Parathyroid adenoma (tissue), 2 donors: ENCODE measurements at regions not wholly inside any gene's neighbourhood (a gene's known extent, or its start where the extent isn't known, plus 50 kb on each side); places are given as distances from the start of the nearest gene placed in this dataset.

Source experiments
- H2AFZ ChIP-seq: fragments of 300-600 bp; sonication (generic); one replicate; pipeline ENCODE4 v1.7.0; 2017; ENCODE audit warnings: antibody characterized with exemption, mild to moderate bottlenecking
- H3K27ac ChIP-seq: fragments of 300-600 bp; sonication (generic); one replicate; pipeline ENCODE4 v1.7.0; 2017
- H3K27me3 ChIP-seq: fragments of 300-600 bp; sonication (generic); one replicate; pipeline ENCODE4 v1.7.0; 2017; ENCODE audit warnings: low read length; ENCODE audit not compliant: control insufficient read depth, insufficient read depth
- H3K36me3 ChIP-seq: fragments of 300-600 bp; sonication (generic); one replicate; pipeline ENCODE4 v1.7.0; 2017; ENCODE audit warnings: low read length; ENCODE audit not compliant: control insufficient read depth, insufficient read depth
- H3K4me1 ChIP-seq: fragments of 300-600 bp; sonication (generic); one replicate; pipeline ENCODE4 v1.7.0; 2017; ENCODE audit warnings: control low read depth
- H3K4me2 ChIP-seq: fragments of 300-600 bp; sonication (generic); one replicate; pipeline ENCODE4 v1.7.0; 2017; ENCODE audit warnings: low read length
- H3K4me3 ChIP-seq: fragments of 300-600 bp; sonication (generic); one replicate; pipeline ENCODE4 v1.7.0; 2017; ENCODE audit warnings: low read depth, low read length
- H3K79me2 ChIP-seq: fragments of 300-600 bp; sonication (generic); one replicate; pipeline ENCODE4 v1.7.0; 2017; ENCODE audit warnings: control low read depth
- H3K9ac ChIP-seq: fragments of 300-600 bp; sonication (generic); one replicate; pipeline ENCODE4 v1.7.0; 2017; ENCODE audit warnings: mild to moderate bottlenecking
- H3K9me3 ChIP-seq: fragments of 300-600 bp; sonication (generic); one replicate; pipeline ENCODE4 v1.7.0; 2017; ENCODE audit warnings: low read length; ENCODE audit not compliant: control insufficient read depth
- TF ChIP-seq, protein P1 (sequence below): fragments of 300-600 bp; sonication (generic); IDR thresholded peaks from one replicate; pipeline ENCODE4 v1.7.0; 2017; ENCODE audit warnings: antibody characterized with exemption, mild to moderate bottlenecking
- donor health status: primary hyperparathyroidism.

- Histone ChIP-seq H3K4me3 (no peak overlapping the region), H3K9me3 (no peaks in the 10 kb centered on the region), H3K27me3 (no peaks in the 10 kb centered on the region), H3K27ac (no peak overlapping the region), H3K79me2 (no peaks in the 10 kb centered on the region), H2AFZ (no peak overlapping the region), H3K36me3 (no peaks in the 10 kb centered on the region), H3K9ac (no peak overlapping the region), H3K4me1 (no peaks in the 10 kb centered on the region), H3K4me2 (no peak overlapping the region)
- TF ChIP-seq, protein P1, sequence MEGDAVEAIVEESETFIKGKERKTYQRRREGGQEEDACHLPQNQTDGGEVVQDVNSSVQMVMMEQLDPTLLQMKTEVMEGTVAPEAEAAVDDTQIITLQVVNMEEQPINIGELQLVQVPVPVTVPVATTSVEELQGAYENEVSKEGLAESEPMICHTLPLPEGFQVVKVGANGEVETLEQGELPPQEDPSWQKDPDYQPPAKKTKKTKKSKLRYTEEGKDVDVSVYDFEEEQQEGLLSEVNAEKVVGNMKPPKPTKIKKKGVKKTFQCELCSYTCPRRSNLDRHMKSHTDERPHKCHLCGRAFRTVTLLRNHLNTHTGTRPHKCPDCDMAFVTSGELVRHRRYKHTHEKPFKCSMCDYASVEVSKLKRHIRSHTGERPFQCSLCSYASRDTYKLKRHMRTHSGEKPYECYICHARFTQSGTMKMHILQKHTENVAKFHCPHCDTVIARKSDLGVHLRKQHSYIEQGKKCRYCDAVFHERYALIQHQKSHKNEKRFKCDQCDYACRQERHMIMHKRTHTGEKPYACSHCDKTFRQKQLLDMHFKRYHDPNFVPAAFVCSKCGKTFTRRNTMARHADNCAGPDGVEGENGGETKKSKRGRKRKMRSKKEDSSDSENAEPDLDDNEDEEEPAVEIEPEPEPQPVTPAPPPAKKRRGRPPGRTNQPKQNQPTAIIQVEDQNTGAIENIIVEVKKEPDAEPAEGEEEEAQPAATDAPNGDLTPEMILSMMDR, result no peak
Observed at GRCh38 chr2:55999231-55999630, 75.6 kb upstream of the EFEMP1 start.

DNA sequence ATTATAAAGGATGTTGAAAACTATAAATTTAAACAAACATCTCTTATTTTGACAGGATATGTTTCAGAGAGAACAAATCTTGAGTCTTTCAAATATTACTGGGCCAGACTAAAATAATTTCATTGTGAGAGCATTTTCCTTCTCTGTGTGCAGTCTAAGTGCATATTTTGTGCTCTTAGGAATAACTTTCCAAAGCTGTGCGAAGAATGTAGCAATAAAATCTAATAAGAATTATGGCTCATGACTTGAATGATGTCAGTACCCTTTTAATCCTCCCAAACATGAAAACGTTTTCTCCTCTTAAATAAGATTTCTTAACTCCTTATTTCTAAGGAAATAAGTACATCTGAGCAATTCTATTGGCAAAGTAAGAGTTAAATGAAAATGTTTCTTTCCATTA, 76.2 kb upstream of the EFEMP1 start:
- Histone ChIP-seq H3K4me3 (no peak overlapping the region), H3K27me3 (no peaks in the 10 kb centered on the region), H3K9me3 (no peaks in the 10 kb centered on the region), H3K4me1 (no peaks in the 10 kb centered on the region), H3K79me2 (no peaks in the 10 kb centered on the region), H3K4me2 (no peak overlapping the region), H2AFZ (no peak overlapping the region), H3K9ac (no peak overlapping the region), H3K36me3 (no peaks in the 10 kb centered on the region), H3K27ac (no peak overlapping the region)
- TF ChIP-seq, protein P1, result no peak

- no peaks in the 10 kb centered on the region for H3K36me3 ChIP-seq
- no peaks in the 10 kb centered on the region for H3K27me3 ChIP-seq
- no peak overlapping the region for H2AFZ ChIP-seq
- H3K4me2 ChIP-seq, result no peak overlapping the region
- no peaks in the 10 kb centered on the region for H3K9me3 ChIP-seq
- no peak overlapping the region for H3K27ac ChIP-seq
- H3K79me2 ChIP-seq, result no peaks in the 10 kb centered on the region
- H3K4me1 ChIP-seq, result no peaks in the 10 kb centered on the region
- TF ChIP-seq, protein P1, result no peak
- H3K9ac ChIP-seq, result no peak overlapping the region
- no peak overlapping the region for H3K4me3 ChIP-seq
Observed at GRCh38 chr2:56001947-56002346, 78.4 kb upstream of the EFEMP1 start.

- H3K27ac ChIP-seq, result no peak overlapping the region
- no peak overlapping the region for H3K9ac ChIP-seq
- H3K4me1 ChIP-seq, result no peaks in the 10 kb centered on the region
Observed at GRCh38 chr2:56008661-56009431, 85.3 kb upstream of the EFEMP1 start.

More at GRCh38 chr2:56008661-56009431, 85.3 kb upstream of the EFEMP1 start:
- H3K4me3 ChIP-seq, result no peak overlapping the region
- H2AFZ ChIP-seq, result no peak overlapping the region
- H3K4me2 ChIP-seq, result no peak overlapping the region
- no peaks in the 10 kb centered on the region for H3K36me3 ChIP-seq
- H3K79me2 ChIP-seq, result no peaks in the 10 kb centered on the region
- H3K9me3 ChIP-seq, result no peaks in the 10 kb centered on the region
- TF ChIP-seq, protein P1, result no peak
- H3K27me3 ChIP-seq, result no peaks in the 10 kb centered on the region
